Embryonic facial prominence (tissue), 1 donor: ENCODE measurements at regions not wholly inside any gene's neighbourhood (a gene's known extent, or its start where the extent isn't known, plus 50 kb on each side); places are given as distances from the start of the nearest gene placed in this dataset.

Source experiments
- DNase-seq: peaks from one replicate; pipeline ENCODE4 v3.0.0-alpha.2; 2016; ENCODE audit errors: extremely low spot score

- DNase-seq = no peak
These were observed 575.9 kb downstream of the METTL15 start for GRCh38 chr11:28684011-28684586.

- DNase-seq = no peak
These were observed 571.7 kb downstream of the METTL15 start for GRCh38 chr11:28679795-28680468.

- no peak for DNase-seq
These were observed 569.5 kb downstream of the METTL15 start for GRCh38 chr11:28677721-28678120.

- DNase-seq = no peak
These were observed 567.0 kb downstream of the METTL15 start for GRCh38 chr11:28675183-28675582.

GRCh38 chr11:28674433-28675103, 566.4 kb downstream of the METTL15 start:
- no peak for DNase-seq

GRCh38 chr11:28673691-28674432, 565.7 kb downstream of the METTL15 start:
- DNase-seq = no peak

- no peak for DNase-seq
These were observed 563.1 kb downstream of the METTL15 start for GRCh38 chr11:28671274-28671673.

GRCh38 chr11:28666632-28667031, 558.4 kb downstream of the METTL15 start:
- peak; percentile 21 for DNase-seq

- no peak for DNase-seq
These were observed 551.6 kb downstream of the METTL15 start for GRCh38 chr11:28659716-28660348.

- DNase-seq = no peak
These were observed 549.3 kb downstream of the METTL15 start for GRCh38 chr11:28657378-28658030.

- DNase-seq = no peak
These were observed 546.0 kb downstream of the METTL15 start for GRCh38 chr11:28654191-28654590.

GRCh38 chr11:28649922-28650321, 541.7 kb downstream of the METTL15 start:
- DNase-seq = no peak

- DNase-seq = no peak
These were observed 528.4 kb downstream of the METTL15 start for GRCh38 chr11:28636566-28636965.

GRCh38 chr11:28636033-28636432, 527.8 kb downstream of the METTL15 start:
- DNase-seq = no peak

- DNase-seq = no peak
These were observed 524.1 kb downstream of the METTL15 start for GRCh38 chr11:28632338-28632737.

- DNase-seq = no peak
These were observed 523.0 kb downstream of the METTL15 start for GRCh38 chr11:28631148-28631547.

GRCh38 chr11:28629235-28629634, 521.0 kb downstream of the METTL15 start:
- no peak for DNase-seq

- no peak for DNase-seq
These were observed 520.2 kb downstream of the METTL15 start for GRCh38 chr11:28628412-28628811.

GRCh38 chr11:28627690-28628255, 519.6 kb downstream of the METTL15 start:
- DNase-seq = no peak

GRCh38 chr11:28625532-28625931, 517.3 kb downstream of the METTL15 start:
- DNase-seq = no peak

- DNase-seq = no peak
These were observed 513.6 kb downstream of the METTL15 start for GRCh38 chr11:28621753-28622152.
